Epithelial cell of prostate (primary cell): ENCODE measurements at regions not wholly inside any gene's neighbourhood (a gene's known extent, or its start where the extent isn't known, plus 50 kb on each side); places are given as distances from the start of the nearest gene placed in this dataset.

Source experiments
- DNase-seq: peaks from one replicate; pipeline ENCODE4 v3.0.0-alpha.2; 2011; ENCODE audit warnings: low read depth, low spot score
- H3K27ac ChIP-seq: fragments of 450-650 bp; 2 replicates; pipeline ENCODE4 v1.5.1; 2017; ENCODE audit warnings: mild to moderate bottlenecking

DNA sequence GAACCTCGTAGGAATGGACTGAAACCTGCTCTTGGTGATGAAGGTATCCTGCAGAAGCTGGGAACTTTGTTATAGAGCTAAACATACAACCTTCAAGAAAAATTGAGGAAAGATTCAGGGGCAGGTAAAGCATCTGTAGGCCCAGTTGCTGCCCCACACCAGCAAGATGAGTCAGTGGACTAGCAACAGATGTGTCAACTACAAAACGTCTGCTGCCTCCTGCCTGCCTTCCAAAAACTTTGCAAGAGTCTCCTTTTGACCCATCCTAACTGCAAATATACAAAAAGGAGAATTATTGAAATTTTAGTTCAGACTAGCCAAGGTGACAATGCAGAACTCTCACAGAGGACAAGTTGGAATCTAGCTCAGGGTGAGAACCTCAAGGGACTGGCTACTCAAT lies 60.9 kb upstream of the TMTC1 start:
- DNase-seq, result no peak
- H3K27ac ChIP-seq, result no peak overlapping the region

DNA sequence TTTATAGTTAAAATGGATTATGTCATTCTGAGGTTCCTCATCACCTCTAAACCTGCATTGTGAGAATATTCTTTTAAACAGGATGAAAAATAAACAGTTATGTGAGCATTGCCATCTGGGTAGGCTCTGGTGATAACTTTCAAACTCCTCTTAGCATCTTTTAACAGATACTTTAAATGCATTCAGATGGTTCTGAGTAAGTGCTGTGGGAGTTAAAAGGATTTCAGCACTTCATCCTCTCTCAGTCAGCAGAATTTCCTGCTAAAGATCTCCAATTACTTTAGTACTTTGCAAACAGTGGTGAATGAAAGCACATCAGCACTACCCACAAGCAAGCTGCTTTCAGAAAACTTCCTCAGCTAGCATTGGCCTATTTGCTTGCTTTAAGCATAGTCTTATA lies 59.3 kb upstream of the TMTC1 start:
- DNase-seq, result no peak

GRCh38 chr12:29838768-29839167 lies 55.0 kb upstream of the TMTC1 start:
- H3K27ac ChIP-seq, result no peak overlapping the region
- no peak for DNase-seq

More for the DNA sequence above, 59.3 kb upstream of the TMTC1 start:
- no peak overlapping the region for H3K27ac ChIP-seq
